ENCODE measurements at regions not wholly inside any gene's neighbourhood (a gene's known extent, or its start where the extent isn't known, plus 50 kb on each side); places are given as distances from the start of the nearest gene placed in this dataset.
A peak's percentile ranks its signal among the peaks of the same experiment; 100 is the strongest.

DNA sequence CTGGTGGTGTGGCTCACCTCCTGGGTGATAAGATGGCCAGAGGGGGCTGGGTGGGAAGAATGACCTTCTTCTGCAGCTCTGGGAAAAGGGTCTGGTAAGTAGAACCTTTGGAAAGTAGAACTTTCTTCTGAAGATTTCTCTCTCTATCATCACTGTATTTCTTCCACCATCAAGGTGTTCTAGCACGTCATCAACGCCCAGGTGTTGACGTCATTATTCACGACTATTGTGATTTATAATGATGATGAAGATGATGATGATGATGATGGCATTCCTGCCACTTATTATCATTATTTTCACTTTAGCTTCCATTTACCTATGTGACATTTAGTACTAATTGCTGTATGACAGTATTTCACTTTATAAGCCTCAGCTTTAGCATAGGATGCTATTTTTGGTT, 525.6 kb upstream of the ADARB2 start:
- Histone ChIP-seq H3K27me3 (ENCODE audit: control insufficient read depth, insufficient read depth, low read length) (no peaks in the 10 kb centered on the region), H3K27ac (ENCODE audit: low read depth in 2 of 2, low read length in 2 of 2) (no peak overlapping the region), H3K36me3 (ENCODE audit: control insufficient read depth in 2 of 3, insufficient read depth in 3 of 3, low read length in 3 of 3) (no peaks in the 10 kb centered on the region), H3K4me3 (ENCODE audit: low read length in 3 of 3) (no peak overlapping the region), H3K9ac (ENCODE audit: low read length in 3 of 3) (no peak overlapping the region), H3K9me3 (ENCODE audit: control insufficient read depth in 2 of 3, insufficient read depth in 1 of 3, low read length in 3 of 3) (peaks cover 0 to 6% (median 0%) of the 10 kb centered on the region in 3 donors), H3K4me1 (ENCODE audit: control insufficient read depth in 2 of 3, insufficient read depth in 2 of 3, low read depth in 1 of 3, low read length in 3 of 3) (no peaks in the 10 kb centered on the region)
- FAIRE-seq (no peak), DNase-seq (no peak)
- intact Hi-C loops (cut with DNase I) = no loop called here
- no peak for TF ChIP-seq CTCF (IDR thresholded peaks at IDR 0.05; ENCODE audit: borderline replicate concordance, extremely low read depth, insufficient read depth)

DNA sequence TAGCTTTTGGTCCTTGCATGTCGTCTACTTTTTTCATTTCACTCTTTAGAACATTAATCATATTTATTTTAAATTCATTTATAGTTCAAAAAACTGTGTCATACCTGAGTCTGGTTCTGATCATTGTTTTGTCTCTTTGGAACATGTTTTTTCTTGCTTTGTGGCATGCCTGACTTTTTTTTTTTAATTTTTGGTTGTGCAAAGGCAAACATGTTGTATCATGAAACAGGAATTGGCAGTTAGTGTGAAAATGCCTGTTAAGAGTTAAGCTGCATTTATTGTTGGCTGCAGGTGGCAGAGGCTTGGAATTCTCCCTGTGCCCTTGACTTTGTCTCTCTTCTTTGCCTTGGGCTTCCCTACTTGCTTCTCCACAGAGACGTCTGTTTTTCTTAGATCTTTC, 525.0 kb upstream of the ADARB2 start:
- no peak for FAIRE-seq
- intact Hi-C loops (cut with DNase I) = no loop called here
- H3K4me1 ChIP-seq (ENCODE audit: control insufficient read depth in 2 of 3, insufficient read depth in 2 of 3, low read depth in 1 of 3, low read length in 3 of 3) = no peaks in the 10 kb centered on the region
- H3K4me3 ChIP-seq (ENCODE audit: low read length in 3 of 3) = no peak overlapping the region
- peaks cover 0 to 6% (median 0%) of the 10 kb centered on the region in 3 donors for H3K9me3 ChIP-seq (ENCODE audit: control insufficient read depth in 2 of 3, insufficient read depth in 1 of 3, low read length in 3 of 3)
- no peak for DNase-seq
- no peak overlapping the region for H3K9ac ChIP-seq (ENCODE audit: low read length in 3 of 3)
- no peaks in the 10 kb centered on the region for H3K27me3 ChIP-seq (ENCODE audit: control insufficient read depth, insufficient read depth, low read length)
- no peak for TF ChIP-seq CTCF (IDR thresholded peaks at IDR 0.05; ENCODE audit: borderline replicate concordance, extremely low read depth, insufficient read depth)
- H3K36me3 ChIP-seq (ENCODE audit: control insufficient read depth in 2 of 3, insufficient read depth in 3 of 3, low read length in 3 of 3) = no peaks in the 10 kb centered on the region
- no peak overlapping the region for H3K27ac ChIP-seq (ENCODE audit: low read depth in 2 of 2, low read length in 2 of 2)

DNA sequence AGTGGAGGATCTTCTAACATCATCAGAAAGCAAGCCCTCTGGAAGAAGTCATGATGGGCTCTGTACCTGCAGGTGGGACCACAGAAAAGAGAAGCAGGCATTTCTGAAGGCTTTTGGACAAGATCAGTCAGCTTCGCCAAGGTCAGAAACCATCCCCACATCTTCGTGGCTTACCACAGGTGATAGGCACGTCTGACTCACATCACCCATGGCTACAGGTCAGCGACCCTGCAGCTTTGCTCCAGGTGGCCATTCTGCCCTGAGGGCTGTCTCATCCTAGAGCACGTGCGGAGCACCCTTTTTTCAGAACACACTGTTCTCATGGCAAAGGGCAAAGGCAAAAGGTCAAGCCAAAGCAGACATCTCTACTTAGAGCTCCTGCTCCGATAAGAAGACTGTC, 518.9 kb upstream of the ADARB2 start:
- H3K4me3 ChIP-seq (ENCODE audit: low read length in 3 of 3) = no peak overlapping the region
- H3K27me3 ChIP-seq (ENCODE audit: control insufficient read depth, insufficient read depth, low read length) = no peaks in the 10 kb centered on the region
- intact Hi-C loops (cut with DNase I) = no loop called here
- peaks cover 0 to 6% (median 0%) of the 10 kb centered on the region in 3 donors for H3K9me3 ChIP-seq (ENCODE audit: control insufficient read depth in 2 of 3, insufficient read depth in 1 of 3, low read length in 3 of 3)
- no peak for TF ChIP-seq CTCF (IDR thresholded peaks at IDR 0.05; ENCODE audit: borderline replicate concordance, extremely low read depth, insufficient read depth)
- no peak overlapping the region for H3K27ac ChIP-seq (ENCODE audit: low read depth in 2 of 2, low read length in 2 of 2)
- H3K4me1 ChIP-seq (ENCODE audit: control insufficient read depth in 2 of 3, insufficient read depth in 2 of 3, low read depth in 1 of 3, low read length in 3 of 3) = no peaks in the 10 kb centered on the region
- FAIRE-seq (no peak), DNase-seq (no peak)
- no peak overlapping the region for H3K9ac ChIP-seq (ENCODE audit: low read length in 3 of 3)
- H3K36me3 ChIP-seq (ENCODE audit: control insufficient read depth in 2 of 3, insufficient read depth in 3 of 3, low read length in 3 of 3) = no peaks in the 10 kb centered on the region

DNA sequence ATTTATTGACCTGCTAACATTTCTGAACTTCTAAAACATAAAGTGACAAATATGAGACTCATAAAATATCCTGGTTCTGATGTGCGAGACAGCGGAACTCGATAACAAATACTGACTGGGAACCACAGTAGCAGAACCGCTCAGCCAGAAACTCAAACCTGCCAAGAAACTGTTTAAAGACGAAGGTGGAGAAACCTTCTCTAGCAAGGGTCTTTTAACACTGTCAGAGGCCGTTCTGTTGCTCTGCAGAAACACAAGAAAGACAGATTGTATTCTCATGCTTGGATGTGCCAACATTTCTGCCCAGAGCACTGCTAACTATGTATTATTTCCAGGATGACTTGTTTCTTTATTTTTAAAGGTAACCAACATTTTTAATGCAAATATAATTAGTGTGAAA, 514.8 kb upstream of the ADARB2 start:
- TF ChIP-seq CTCF (IDR thresholded peaks at IDR 0.05; ENCODE audit: borderline replicate concordance, extremely low read depth, insufficient read depth) = no peak
- intact Hi-C loops (cut with DNase I) = no loop called here
- no peak for FAIRE-seq
- Histone ChIP-seq H3K9ac (ENCODE audit: low read length in 3 of 3) (no peak overlapping the region), H3K27me3 (ENCODE audit: control insufficient read depth, insufficient read depth, low read length) (no peaks in the 10 kb centered on the region), H3K4me3 (ENCODE audit: low read length in 3 of 3) (no peak overlapping the region), H3K36me3 (ENCODE audit: control insufficient read depth in 2 of 3, insufficient read depth in 3 of 3, low read length in 3 of 3) (no peaks in the 10 kb centered on the region), H3K9me3 (ENCODE audit: control insufficient read depth in 2 of 3, insufficient read depth in 1 of 3, low read length in 3 of 3) (no peaks in the 10 kb centered on the region), H3K27ac (ENCODE audit: low read depth in 2 of 2, low read length in 2 of 2) (no peak overlapping the region), H3K4me1 (ENCODE audit: control insufficient read depth in 2 of 3, insufficient read depth in 2 of 3, low read depth in 1 of 3, low read length in 3 of 3) (no peaks in the 10 kb centered on the region)
- peak in 2 of 5 donors; percentile 34 to 52 for DNase-seq

All from kidney (tissue), 13 donors.